Psoas muscle (tissue), 7 donors: ENCODE measurements at regions not wholly inside any gene's neighbourhood (a gene's known extent, or its start where the extent isn't known, plus 50 kb on each side); places are given as distances from the start of the nearest gene placed in this dataset.
"Not testable (repeated sequence)": the region's sequence is repeated elsewhere in the genome, so short reads cannot be mapped to it uniquely, and the experiment has no call there.

Experiments used
- ATAC-seq, 4 donors: fragments of 200-7000 bp; cut with Tn5 transposase; one replicate each; pipeline ENCODE4 v1.9.1; 2020; ENCODE audit warnings: moderate library complexity in 3 of 4, mild to moderate bottlenecking in 2 of 4
- DNase-seq, 2 donors: peaks; one replicate each; pipeline ENCODE4 v3.0.0-alpha.2; 2020
- H3K27ac ChIP-seq: fragments of 200-600 bp; one replicate; pipeline ENCODE4 v1.8.0; 2022
- H3K27me3 ChIP-seq, 3 donors: fragments of 200-600 bp in 1 of 3; one replicate each; pipeline versions ENCODE4 v1.6.1 to v1.8.0; 2013 to 2022; ENCODE audit warnings: low read length in 2 of 3, mild to moderate bottlenecking in 2 of 3, moderate library complexity in 1 of 3; ENCODE audit not compliant: insufficient read depth in 3 of 3
- H3K36me3 ChIP-seq, 2 donors: fragments of 200-600 bp in 1 of 2; one replicate each; pipeline versions ENCODE4 v1.6.1 to v1.8.0; 2013 to 2022; ENCODE audit warnings: low read depth in 1 of 2, mild to moderate bottlenecking in 1 of 2, moderate library complexity in 1 of 2; ENCODE audit not compliant: insufficient read depth in 1 of 2
- H3K4me1 ChIP-seq: fragments of 200-600 bp; one replicate; pipeline ENCODE4 v1.8.0; 2022
- H3K4me3 ChIP-seq: fragments of 200-600 bp; one replicate; pipeline ENCODE4 v1.8.0; 2022; ENCODE audit warnings: mild to moderate bottlenecking
- H3K9me3 ChIP-seq: fragments of 200-600 bp; one replicate; pipeline ENCODE4 v1.8.0; 2022
- CTCF ChIP-seq: fragments of 200-600 bp; IDR thresholded peaks from one replicate; pipeline ENCODE4 v1.8.0; 2022; ENCODE audit warnings: antibody characterized with exemption
- WGBS, 3 donors: extraction: QIAGEN DNeasy Blood & Tissue Kit; methylation state at CpG; one replicate each; pipeline versions ENCODE4 v1.1.6 to v1.1.7; 2013; 5-methylcytosine and 5-hydroxymethylcytosine counted together
- intact Hi-C, 2 donors: fragments of 100-400 bp; cut with DNase I; formaldehyde crosslinking; loops; one replicate each; pipeline versions ENCODE4 v1.11.0 to v1.14.2; 2022
- donor health status: healthy with polysubstance abuse.
- donor health status: DM: no; HTN: no; CAD: no; lungs with moderate emphysema.
- donor health status: Bipolar disorder and iron deficiency.
- donor health status: healthy.
- donor health status: DM: yes; HTN: yes; CAD: no.
- donor health status: DM: no; HTN: no; CAD: no.
- donor health status: DM: yes; HTN: yes; CAD: no.

- Histone ChIP-seq H3K36me3 (no peaks in the 10 kb centered on the region), H3K27me3 (no peaks in the 10 kb centered on the region), H3K4me1 (no peaks in the 10 kb centered on the region), H3K27ac (no peak overlapping the region), H3K9me3 (no peaks in the 10 kb centered on the region), H3K4me3 (no peak overlapping the region)
- 89 to 94% (median 90%) methylated on average over 7 of the region's 7 CpGs for WGBS, 3 donors
- TF ChIP-seq CTCF, result no peak
- no peak for DNase-seq
- no peak for ATAC-seq
- intact Hi-C loops, result no loop called here
Measured at GRCh38 chr6:37085198-37085597, 79.7 kb downstream of the FGD2 start.

DNA sequence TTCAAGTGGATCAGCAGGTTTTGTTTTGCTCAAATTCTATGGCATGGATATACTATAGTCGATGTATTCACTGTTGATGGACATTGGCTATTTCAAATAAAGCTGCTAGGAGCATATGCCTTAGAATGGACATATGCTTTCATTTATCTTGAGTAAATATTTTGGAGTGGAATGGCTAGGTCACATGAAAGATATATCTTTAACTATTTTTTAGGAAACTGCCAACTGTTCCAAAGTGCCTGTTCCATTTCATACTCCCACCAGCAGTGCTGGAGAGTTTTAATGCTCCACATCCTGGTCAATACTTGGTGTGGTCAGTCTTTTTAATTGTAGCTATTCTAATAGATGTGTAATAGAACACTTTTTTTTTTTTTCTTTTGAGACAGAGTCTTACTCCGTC lies 81.1 kb upstream of the PIM1 start:
- no peak for DNase-seq

GRCh38 chr6:37089783-37090182 lies 80.2 kb upstream of the PIM1 start:
- no peak for ATAC-seq
- WGBS, 3 donors, result 84 to 100% (median 86%) methylated on average over 3 of the region's 3 CpGs
- H3K4me1 ChIP-seq, result no peaks in the 10 kb centered on the region

More for the DNA sequence above, 81.1 kb upstream of the PIM1 start:
- no peak overlapping the region for H3K4me3 ChIP-seq
- TF ChIP-seq CTCF, result no peak
- WGBS, 3 donors, result 94 to 96% (median 95%) methylated on average over 2 of the region's 2 CpGs
- no peak for ATAC-seq
- H3K27ac ChIP-seq, result no peak overlapping the region
- intact Hi-C loops, result no loop called here
- H3K27me3 ChIP-seq, result no peaks in the 10 kb centered on the region
- no peaks in the 10 kb centered on the region for H3K36me3 ChIP-seq
- H3K4me1 ChIP-seq, result no peaks in the 10 kb centered on the region
- H3K9me3 ChIP-seq, result no peaks in the 10 kb centered on the region

GRCh38 chr6:37091104-37091503 lies 78.8 kb upstream of the PIM1 start:
- intact Hi-C loops, result loop anchor here in 1 of 2 donors (10.0 kb wide), 1 partner anchor 414 kb away; no protein-coding TSS in a partner anchor
- WGBS, 3 donors, result 96 to 97% (median 96%) methylated on average over 13 of the region's 13 CpGs
- ATAC-seq, H3K9me3 ChIP-seq, H3K27ac ChIP-seq, H3K4me3 ChIP-seq, H3K36me3 ChIP-seq, DNase-seq, H3K27me3 ChIP-seq, H3K4me1 ChIP-seq: not testable (repeated sequence)

More at GRCh38 chr6:37089783-37090182, 80.2 kb upstream of the PIM1 start:
- H3K4me3 ChIP-seq, result no peak overlapping the region
- H3K36me3 ChIP-seq, result no peaks in the 10 kb centered on the region
- no peak for DNase-seq
- no peaks in the 10 kb centered on the region for H3K27me3 ChIP-seq
- TF ChIP-seq CTCF, result no peak
- intact Hi-C loops, result loop anchor here in 1 of 2 donors (10.0 kb wide), 1 partner anchor 415 kb away; no protein-coding TSS in a partner anchor
- no peaks in the 10 kb centered on the region for H3K9me3 ChIP-seq
- no peak overlapping the region for H3K27ac ChIP-seq

DNA sequence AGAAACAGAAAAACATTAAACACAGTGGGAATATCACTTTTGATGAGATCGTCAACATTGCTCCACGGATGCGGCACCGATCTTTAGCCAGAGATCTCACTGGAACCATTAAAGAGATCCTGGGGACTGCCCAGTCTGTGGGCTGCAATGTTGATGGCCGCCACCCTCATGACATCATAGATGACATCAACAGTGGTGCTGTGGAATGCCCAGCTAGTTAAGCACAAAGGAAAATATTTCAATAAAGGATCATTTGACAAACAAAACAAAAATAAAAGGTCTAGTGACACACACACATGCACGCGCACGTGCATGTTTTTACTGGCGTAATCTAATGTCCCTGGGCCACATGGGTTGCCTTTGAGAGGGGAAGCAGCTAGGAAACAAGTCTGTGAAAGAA lies 78.4 kb upstream of the PIM1 start:
- not testable (repeated sequence) for H3K4me3 ChIP-seq, ATAC-seq, H3K36me3 ChIP-seq, H3K27me3 ChIP-seq, H3K9me3 ChIP-seq, H3K27ac ChIP-seq, H3K4me1 ChIP-seq, DNase-seq
- intact Hi-C loops, result loop anchor here in 1 of 2 donors (10.0 kb wide), 1 partner anchor 413 kb away; no protein-coding TSS in a partner anchor
- 83 to 89% (median 86%) methylated on average over 9 of the region's 9 CpGs for WGBS, 3 donors
